ENCODE measurements at regions not wholly inside any gene's neighbourhood (a gene's known extent, or its start where the extent isn't known, plus 50 kb on each side); places are given as distances from the start of the nearest gene placed in this dataset.

- H3K4me3 ChIP-seq (ENCODE audit: low read length), result no peak overlapping the region
- TF ChIP-seq CTCF (conservative IDR thresholded peaks at IDR 0.05; ENCODE audit: low read depth, low read length), result no peak
- no peak for DNase-seq (ENCODE audit: low read depth)
Observed at GRCh38 chr6:90386399-90387382, 90.0 kb upstream of the BACH2 start.

GRCh38 chr6:90385759-90386313, 89.2 kb upstream of the BACH2 start:
- peak; percentile 27 for TF ChIP-seq CTCF (conservative IDR thresholded peaks at IDR 0.05; ENCODE audit: low read depth, low read length)
- H3K4me3 ChIP-seq (ENCODE audit: low read length), result no peak overlapping the region
- DNase-seq (ENCODE audit: low read depth), result peak; percentile 79

- no peak for TF ChIP-seq CTCF (conservative IDR thresholded peaks at IDR 0.05; ENCODE audit: low read depth, low read length)
- H3K4me3 ChIP-seq (ENCODE audit: low read length), result no peak overlapping the region
- no peak for DNase-seq (ENCODE audit: low read depth)
Observed at GRCh38 chr6:90384720-90385119, 88.1 kb upstream of the BACH2 start.

GRCh38 chr6:90383196-90383822, 86.7 kb upstream of the BACH2 start:
- H3K4me3 ChIP-seq (ENCODE audit: low read length), result no peak overlapping the region
- no peak for DNase-seq (ENCODE audit: low read depth)
- no peak for TF ChIP-seq CTCF (conservative IDR thresholded peaks at IDR 0.05; ENCODE audit: low read depth, low read length)

- no peak for TF ChIP-seq CTCF (conservative IDR thresholded peaks at IDR 0.05; ENCODE audit: low read depth, low read length)
- DNase-seq (ENCODE audit: low read depth), result no peak
- no peak overlapping the region for H3K4me3 ChIP-seq (ENCODE audit: low read length)
Observed at GRCh38 chr6:90382760-90383159, 86.1 kb upstream of the BACH2 start.

- DNase-seq (ENCODE audit: low read depth), result no peak
- no peak overlapping the region for H3K4me3 ChIP-seq (ENCODE audit: low read length)
- TF ChIP-seq CTCF (conservative IDR thresholded peaks at IDR 0.05; ENCODE audit: low read depth, low read length), result no peak
Observed at GRCh38 chr6:90375681-90376439, 79.2 kb upstream of the BACH2 start.

All from retinal pigment epithelial cell (primary cell).